HG02759 (cell line): ENCODE measurements at regions not wholly inside any gene's neighbourhood (a gene's known extent, or its start where the extent isn't known, plus 50 kb on each side); places are given as distances from the start of the nearest gene placed in this dataset.

ENCODE experiments used
- ATAC-seq: cut with Tn5 transposase; IDR thresholded peaks from one replicate; pipeline ENCODE4 v1.9.1; 2021; ENCODE audit warnings: mild to moderate bottlenecking, moderate library complexity; ENCODE audit not compliant: unreplicated experiment

GRCh38 chr21:15149600-15150224 is 84.9 kb upstream of the NRIP1 start:
- ATAC-seq: no peak

DNA sequence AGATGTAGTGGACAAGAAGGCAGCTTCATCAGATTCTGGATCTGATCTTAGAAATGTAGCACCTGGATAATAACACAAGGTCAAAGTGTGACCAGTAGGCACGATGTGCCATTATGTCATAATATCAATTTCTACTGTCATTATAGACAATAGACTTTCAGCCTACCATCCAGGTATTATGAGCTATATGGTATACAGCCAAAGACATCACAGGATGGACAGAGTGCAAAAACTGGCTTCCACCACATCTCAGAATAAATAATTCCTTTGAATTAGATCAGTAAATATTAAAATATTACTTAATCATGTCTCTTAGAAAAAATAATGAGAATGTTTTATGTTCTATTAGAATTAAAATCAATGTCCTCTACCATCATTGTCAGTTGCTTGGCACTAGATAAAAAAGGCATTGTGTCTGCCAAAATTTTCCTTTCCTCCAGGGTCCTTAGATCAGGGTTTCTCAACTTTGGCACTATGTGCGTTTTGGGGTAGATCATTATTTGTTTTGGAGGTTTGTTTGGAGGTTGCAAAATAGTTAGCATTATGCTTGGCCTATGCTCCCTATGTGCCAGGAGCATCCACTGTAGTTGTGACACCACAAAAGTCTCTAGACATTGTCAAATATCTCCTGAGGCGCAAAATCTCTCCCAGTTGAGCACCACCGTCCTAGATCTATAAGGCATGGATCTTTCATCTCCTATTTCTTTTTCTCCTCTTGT is 86.7 kb upstream of the NRIP1 start:
- ATAC-seq: no peak

GRCh38 chr21:15152591-15152990 is 87.8 kb upstream of the NRIP1 start:
- ATAC-seq: no peak

GRCh38 chr21:15159382-15160020 is 94.7 kb upstream of the NRIP1 start:
- no peak for ATAC-seq

DNA sequence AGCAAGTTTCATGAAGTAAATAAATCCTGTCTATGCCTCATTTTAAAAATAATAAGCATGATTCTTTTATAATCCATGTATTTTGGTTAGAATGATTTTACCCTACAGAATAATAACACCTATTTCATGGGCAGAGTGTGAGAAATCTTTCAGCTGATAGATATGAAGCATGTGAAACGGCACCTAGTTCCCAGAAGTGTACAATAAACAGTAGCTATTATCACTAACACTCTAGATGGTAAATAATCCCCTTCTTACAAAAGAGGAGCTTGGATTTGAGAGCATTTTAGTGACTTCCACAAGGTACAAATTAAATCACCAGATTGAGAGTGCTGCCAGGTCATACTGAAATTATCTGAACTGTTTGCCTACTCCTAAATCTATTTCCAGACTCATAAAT is 95.3 kb upstream of the NRIP1 start:
- ATAC-seq: no peak

DNA sequence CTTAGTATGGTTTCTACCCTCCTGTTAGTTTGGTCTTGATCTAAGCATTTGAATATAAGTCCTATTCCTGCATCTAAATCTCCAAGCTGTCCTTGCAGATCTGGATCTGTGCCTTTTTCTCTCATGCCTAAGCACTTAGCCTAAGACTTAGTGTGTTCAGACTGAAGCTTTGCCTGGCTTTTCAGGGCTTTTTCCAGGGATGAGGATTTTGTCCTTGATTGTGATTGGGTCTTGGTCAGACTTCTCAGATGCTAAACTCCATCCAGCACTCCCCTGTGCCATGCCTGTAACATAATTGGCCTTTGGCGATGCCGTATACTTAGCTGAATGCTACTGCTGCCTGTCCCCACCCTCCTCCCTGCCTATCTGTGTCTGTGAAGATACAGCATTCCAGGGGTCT is 98.1 kb upstream of the NRIP1 start:
- no peak for ATAC-seq

- no peak for ATAC-seq
Observed at GRCh38 chr21:15164273-15164672, 99.5 kb upstream of the NRIP1 start.

GRCh38 chr21:15164678-15165303 is 100.0 kb upstream of the NRIP1 start:
- ATAC-seq: no peak

- ATAC-seq: no peak
Observed at GRCh38 chr21:15170614-15171013, 105.8 kb upstream of the NRIP1 start.

- no peak for ATAC-seq
Observed at GRCh38 chr21:15171546-15171945, 106.7 kb upstream of the NRIP1 start.

DNA sequence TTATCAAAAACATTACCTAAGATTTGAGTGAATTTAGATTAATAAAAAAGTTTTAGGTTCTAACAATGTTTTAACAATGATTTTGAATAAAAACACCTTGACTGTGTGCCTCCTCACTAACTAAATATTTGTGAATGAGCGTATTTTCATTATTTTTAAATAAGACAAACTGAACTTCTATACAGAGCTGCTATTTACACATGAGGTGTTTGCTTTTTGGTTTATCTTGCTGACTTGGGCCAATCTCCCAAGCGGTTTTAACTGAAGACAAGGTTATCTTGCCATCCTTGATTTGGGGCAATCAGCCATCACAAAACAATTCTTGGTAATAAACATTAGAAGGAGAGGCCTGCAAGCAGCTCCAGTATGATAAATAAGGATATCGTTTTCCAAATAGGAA is 108.2 kb upstream of the NRIP1 start:
- no peak for ATAC-seq

DNA sequence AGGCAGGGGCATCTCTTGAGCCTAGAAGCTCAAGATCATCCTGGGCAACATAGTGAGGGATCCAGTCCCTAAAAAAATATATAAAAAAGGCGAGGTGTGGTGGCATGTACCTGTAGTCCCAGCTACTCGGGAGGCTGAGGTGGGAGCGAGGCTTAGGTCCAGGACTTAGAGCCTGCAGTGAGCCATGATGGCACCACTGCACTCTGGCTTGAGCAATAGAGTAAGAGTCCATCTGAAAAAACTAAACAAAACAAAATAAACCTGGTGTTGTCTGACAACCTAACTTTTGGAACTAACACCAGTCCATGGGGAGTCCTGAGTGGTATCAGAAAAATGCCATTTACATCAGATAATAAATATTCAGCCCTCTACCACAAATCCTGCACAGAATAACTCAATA is 110.1 kb upstream of the NRIP1 start:
- no peak for ATAC-seq

DNA sequence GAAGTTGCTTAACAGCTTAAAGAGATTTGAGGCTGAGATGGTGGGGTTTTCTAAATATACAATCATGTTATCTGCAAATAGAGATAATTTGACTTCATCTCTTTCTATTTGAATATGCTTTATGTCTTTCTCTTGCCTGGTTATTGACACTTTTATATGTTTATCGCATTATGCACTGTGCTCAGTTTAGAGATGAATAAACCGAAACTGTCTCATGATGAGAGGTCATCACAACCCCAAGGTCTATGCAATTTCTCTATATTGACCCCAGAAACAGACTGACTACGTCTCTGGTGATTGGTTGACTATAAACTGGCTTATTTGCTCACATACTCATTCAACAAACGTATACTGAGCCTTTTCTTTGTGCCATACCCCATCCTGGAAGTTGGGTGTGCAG is 117.9 kb upstream of the NRIP1 start:
- no peak for ATAC-seq

DNA sequence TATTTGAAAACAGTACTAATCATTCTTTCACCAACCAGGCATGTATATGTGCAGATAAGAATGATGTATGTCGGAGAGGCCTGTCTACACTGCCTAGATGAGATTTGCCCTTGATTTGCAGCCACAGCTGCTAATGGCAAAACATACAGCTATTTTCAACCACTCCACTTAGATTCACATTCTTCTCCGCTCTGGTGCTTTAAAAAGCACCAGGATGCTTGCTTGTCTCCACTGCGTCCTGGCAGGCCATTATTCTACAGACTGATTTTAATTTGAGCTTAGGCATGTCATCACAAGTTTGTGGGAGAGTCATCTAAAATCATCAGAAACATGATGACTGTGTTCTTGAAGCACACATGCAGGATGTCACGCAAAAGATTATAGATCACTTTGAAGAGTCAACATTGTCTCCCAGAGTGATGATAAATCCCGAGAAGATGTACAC is 119.0 kb upstream of the NRIP1 start:
- ATAC-seq: no peak

GRCh38 chr21:15190412-15190811 is 125.6 kb upstream of the NRIP1 start:
- no peak for ATAC-seq

DNA sequence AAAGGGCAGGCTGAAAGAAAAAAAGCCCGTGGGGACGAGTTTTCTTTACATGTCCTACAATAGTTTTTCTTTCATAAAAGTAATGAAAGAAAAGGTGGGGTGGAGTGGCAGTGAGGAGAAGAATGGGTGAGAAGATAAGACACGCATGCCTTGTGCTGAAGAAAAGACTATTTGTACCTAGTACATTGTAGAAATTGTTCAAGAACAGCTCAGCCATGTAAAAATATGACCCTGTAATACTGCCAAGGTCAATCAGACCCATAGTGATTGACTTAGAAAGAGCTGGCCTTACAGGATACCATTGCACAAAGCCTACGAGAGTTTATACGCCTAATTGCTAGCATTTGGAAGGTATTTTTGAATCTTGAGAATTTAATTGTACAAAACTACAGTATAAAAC is 126.0 kb upstream of the NRIP1 start:
- no peak for ATAC-seq

DNA sequence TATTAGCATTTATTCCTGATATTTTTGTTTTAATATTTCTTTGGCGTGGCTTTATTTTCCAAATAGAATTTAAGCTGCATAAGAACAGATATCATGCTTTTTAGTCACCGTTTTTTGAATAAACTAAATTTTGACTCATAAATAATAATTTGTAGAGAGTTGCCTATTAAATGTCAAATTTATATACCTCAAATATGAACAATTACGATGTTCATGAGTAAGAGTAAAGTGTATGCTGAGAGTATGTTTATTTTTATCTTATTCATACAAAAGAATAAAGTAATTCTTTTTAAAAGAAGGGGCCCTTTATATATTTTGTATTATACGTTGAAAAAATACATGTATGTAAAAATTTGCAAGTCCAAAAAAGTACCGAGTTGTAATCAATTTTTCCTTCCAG is 126.5 kb upstream of the NRIP1 start:
- ATAC-seq: no peak

DNA sequence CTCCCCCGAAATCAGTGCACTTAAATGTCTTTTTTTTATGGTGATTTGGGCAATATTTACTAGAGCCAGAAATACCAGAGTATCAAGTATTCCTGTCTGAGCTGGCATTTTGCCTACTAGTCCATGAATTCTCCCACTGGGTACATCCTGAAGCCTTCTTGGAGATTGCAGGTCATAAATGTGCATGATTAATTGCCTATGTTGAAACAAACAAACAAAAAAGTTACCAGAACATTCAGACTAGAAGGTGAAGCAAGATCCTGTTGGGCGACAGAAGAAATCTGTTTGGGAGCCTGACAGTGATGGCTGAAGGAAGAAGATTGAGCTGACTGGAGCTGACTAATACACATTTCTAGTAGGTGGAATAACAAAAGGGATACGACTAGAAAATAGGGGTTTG is 127.4 kb upstream of the NRIP1 start:
- ATAC-seq: no peak

GRCh38 chr21:15193937-15194336 is 129.1 kb upstream of the NRIP1 start:
- no peak for ATAC-seq

- no peak for ATAC-seq
Observed at GRCh38 chr21:15195104-15195503, 130.3 kb upstream of the NRIP1 start.

- ATAC-seq: no peak
Observed at GRCh38 chr21:15195768-15196167, 131.0 kb upstream of the NRIP1 start.

DNA sequence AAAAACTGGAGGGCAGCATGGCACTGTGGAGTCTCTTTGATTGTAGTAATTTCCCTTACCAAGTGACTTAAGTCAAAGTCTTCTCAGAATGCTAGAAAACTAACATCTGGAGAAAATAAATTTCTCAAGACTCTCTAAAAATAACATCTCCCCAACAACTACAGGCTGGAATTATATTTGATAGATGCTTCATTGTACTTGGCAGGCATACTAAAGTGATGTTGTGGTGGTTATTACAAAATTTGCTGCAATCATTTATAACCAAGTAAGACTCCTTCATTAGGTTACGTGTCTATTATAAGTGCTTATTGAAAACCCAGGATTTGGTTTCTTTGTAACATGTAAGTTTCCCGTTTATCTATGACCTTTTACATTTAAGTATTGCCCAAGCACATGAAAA is 132.9 kb upstream of the NRIP1 start:
- no peak for ATAC-seq
